DOHH2 (cell line): ENCODE measurements at regions not wholly inside any gene's neighbourhood (a gene's known extent, or its start where the extent isn't known, plus 50 kb on each side); places are given as distances from the start of the nearest gene placed in this dataset.

Source experiments
- EZH2phosphoT487 ChIP-seq: fragments of 200-600 bp; sonication (generic); IDR thresholded peaks from 2 replicates; pipeline ENCODE4 v1.6.1; 2017; ENCODE audit warnings: borderline replicate concordance, mild to moderate bottlenecking, antibody characterized with exemption, low read length, moderate library complexity, mixed read lengths
- TF ChIP-seq, protein P1 (sequence below): fragments of 200-600 bp; sonication (generic); IDR thresholded peaks from one replicate; pipeline ENCODE4 v1.5.1; 2014; ENCODE audit warnings: antibody characterized with exemption, mild to moderate bottlenecking, low read depth, low read length; ENCODE audit not compliant: poor library complexity, severe bottlenecking

- TF ChIP-seq, protein P1, sequence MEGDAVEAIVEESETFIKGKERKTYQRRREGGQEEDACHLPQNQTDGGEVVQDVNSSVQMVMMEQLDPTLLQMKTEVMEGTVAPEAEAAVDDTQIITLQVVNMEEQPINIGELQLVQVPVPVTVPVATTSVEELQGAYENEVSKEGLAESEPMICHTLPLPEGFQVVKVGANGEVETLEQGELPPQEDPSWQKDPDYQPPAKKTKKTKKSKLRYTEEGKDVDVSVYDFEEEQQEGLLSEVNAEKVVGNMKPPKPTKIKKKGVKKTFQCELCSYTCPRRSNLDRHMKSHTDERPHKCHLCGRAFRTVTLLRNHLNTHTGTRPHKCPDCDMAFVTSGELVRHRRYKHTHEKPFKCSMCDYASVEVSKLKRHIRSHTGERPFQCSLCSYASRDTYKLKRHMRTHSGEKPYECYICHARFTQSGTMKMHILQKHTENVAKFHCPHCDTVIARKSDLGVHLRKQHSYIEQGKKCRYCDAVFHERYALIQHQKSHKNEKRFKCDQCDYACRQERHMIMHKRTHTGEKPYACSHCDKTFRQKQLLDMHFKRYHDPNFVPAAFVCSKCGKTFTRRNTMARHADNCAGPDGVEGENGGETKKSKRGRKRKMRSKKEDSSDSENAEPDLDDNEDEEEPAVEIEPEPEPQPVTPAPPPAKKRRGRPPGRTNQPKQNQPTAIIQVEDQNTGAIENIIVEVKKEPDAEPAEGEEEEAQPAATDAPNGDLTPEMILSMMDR, result no peak
- TF ChIP-seq EZH2phosphoT487, result no peak
Measured at GRCh38 chr1:55957276-55957675, 622.1 kb downstream of the PLPP3 start.
